ENCODE measurements at regions not wholly inside any gene's neighbourhood (a gene's known extent, or its start where the extent isn't known, plus 50 kb on each side); places are given as distances from the start of the nearest gene placed in this dataset.

DNA sequence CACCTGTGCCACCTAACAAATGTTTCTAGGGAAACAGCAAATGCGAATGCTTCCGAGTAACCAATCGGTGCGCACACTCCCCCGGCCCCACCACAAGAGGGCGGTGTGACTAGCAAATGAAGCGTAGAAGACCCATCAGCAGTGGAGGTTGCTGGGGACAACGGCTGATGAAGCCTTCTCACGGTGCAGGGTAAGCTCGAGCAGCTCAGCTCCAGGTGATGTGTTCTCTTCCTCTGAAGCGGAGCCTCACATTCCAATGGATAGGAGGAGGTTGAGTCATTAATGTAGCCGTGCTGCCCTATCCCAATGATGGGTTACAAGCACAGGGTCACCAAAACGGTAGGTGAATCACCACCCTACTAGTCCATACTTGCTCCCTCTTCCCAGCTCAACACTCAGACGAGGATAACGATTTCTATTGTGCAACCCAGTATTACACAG lies 127.6 kb upstream of the TWIST2 start:
- no peaks in the 10 kb centered on the region for H3K27me3 ChIP-seq (ENCODE audit: insufficient read depth)
- H3K4me2 ChIP-seq, result no peak overlapping the region
- TF ChIP-seq SMC3 (IDR thresholded peaks at IDR 0.05; ENCODE audit: low read depth, low read length), result no peak
- TF ChIP-seq TAF1 (IDR thresholded peaks at IDR 0.05; ENCODE audit: borderline replicate concordance, low read depth, low read length), result no peak
- peak; percentile 23; the same call in 1 of the 2 replicates for TF ChIP-seq RAD21 (IDR thresholded peaks at IDR 0.05; ENCODE audit: low read length)
- no peak for TF ChIP-seq NFIC (IDR thresholded peaks at IDR 0.05; ENCODE audit: borderline replicate concordance)
- TF ChIP-seq SIN3A (IDR thresholded peaks at IDR 0.05; ENCODE audit: borderline replicate concordance, low read depth, low read length), result no peak
- no peak for TF ChIP-seq JUND (IDR thresholded peaks at IDR 0.05)
- TF ChIP-seq EP300 (IDR thresholded peaks at IDR 0.05; ENCODE audit: borderline replicate concordance in 1 of 2, low read depth in 1 of 2, low read length in 1 of 2), result no peak
- TF ChIP-seq FOXM1 (IDR thresholded peaks at IDR 0.05; ENCODE audit: low read depth), result no peak
- TF ChIP-seq TEAD4 (IDR thresholded peaks at IDR 0.05; ENCODE audit: borderline replicate concordance, insufficient read depth), result no peak
- TF ChIP-seq, protein P1, sequence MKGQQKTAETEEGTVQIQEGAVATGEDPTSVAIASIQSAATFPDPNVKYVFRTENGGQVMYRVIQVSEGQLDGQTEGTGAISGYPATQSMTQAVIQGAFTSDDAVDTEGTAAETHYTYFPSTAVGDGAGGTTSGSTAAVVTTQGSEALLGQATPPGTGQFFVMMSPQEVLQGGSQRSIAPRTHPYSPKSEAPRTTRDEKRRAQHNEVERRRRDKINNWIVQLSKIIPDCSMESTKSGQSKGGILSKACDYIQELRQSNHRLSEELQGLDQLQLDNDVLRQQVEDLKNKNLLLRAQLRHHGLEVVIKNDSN (IDR thresholded peaks at IDR 0.05; ENCODE audit: borderline replicate concordance, low read depth), result no peak
- TF ChIP-seq, protein P2, sequence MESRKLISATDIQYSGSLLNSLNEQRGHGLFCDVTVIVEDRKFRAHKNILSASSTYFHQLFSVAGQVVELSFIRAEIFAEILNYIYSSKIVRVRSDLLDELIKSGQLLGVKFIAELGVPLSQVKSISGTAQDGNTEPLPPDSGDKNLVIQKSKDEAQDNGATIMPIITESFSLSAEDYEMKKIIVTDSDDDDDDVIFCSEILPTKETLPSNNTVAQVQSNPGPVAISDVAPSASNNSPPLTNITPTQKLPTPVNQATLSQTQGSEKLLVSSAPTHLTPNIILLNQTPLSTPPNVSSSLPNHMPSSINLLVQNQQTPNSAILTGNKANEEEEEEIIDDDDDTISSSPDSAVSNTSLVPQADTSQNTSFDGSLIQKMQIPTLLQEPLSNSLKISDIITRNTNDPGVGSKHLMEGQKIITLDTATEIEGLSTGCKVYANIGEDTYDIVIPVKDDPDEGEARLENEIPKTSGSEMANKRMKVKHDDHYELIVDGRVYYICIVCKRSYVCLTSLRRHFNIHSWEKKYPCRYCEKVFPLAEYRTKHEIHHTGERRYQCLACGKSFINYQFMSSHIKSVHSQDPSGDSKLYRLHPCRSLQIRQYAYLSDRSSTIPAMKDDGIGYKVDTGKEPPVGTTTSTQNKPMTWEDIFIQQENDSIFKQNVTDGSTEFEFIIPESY (IDR thresholded peaks at IDR 0.05; ENCODE audit: borderline replicate concordance, low read depth), result no peak
- TF ChIP-seq TCF12 (IDR thresholded peaks at IDR 0.05), result no peak
- TF ChIP-seq, protein P3, sequence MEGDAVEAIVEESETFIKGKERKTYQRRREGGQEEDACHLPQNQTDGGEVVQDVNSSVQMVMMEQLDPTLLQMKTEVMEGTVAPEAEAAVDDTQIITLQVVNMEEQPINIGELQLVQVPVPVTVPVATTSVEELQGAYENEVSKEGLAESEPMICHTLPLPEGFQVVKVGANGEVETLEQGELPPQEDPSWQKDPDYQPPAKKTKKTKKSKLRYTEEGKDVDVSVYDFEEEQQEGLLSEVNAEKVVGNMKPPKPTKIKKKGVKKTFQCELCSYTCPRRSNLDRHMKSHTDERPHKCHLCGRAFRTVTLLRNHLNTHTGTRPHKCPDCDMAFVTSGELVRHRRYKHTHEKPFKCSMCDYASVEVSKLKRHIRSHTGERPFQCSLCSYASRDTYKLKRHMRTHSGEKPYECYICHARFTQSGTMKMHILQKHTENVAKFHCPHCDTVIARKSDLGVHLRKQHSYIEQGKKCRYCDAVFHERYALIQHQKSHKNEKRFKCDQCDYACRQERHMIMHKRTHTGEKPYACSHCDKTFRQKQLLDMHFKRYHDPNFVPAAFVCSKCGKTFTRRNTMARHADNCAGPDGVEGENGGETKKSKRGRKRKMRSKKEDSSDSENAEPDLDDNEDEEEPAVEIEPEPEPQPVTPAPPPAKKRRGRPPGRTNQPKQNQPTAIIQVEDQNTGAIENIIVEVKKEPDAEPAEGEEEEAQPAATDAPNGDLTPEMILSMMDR (IDR thresholded peaks at IDR 0.05), result peak; percentile 49
- TF ChIP-seq, protein P4, sequence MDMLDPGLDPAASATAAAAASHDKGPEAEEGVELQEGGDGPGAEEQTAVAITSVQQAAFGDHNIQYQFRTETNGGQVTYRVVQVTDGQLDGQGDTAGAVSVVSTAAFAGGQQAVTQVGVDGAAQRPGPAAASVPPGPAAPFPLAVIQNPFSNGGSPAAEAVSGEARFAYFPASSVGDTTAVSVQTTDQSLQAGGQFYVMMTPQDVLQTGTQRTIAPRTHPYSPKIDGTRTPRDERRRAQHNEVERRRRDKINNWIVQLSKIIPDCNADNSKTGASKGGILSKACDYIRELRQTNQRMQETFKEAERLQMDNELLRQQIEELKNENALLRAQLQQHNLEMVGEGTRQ (IDR thresholded peaks at IDR 0.05; ENCODE audit: borderline replicate concordance, low read depth, low read length), result no peak
- TF ChIP-seq, protein P5, sequence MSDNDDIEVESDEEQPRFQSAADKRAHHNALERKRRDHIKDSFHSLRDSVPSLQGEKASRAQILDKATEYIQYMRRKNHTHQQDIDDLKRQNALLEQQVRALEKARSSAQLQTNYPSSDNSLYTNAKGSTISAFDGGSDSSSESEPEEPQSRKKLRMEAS (IDR thresholded peaks at IDR 0.05; ENCODE audit: low read depth), result no peak
- TF ChIP-seq, protein P6, sequence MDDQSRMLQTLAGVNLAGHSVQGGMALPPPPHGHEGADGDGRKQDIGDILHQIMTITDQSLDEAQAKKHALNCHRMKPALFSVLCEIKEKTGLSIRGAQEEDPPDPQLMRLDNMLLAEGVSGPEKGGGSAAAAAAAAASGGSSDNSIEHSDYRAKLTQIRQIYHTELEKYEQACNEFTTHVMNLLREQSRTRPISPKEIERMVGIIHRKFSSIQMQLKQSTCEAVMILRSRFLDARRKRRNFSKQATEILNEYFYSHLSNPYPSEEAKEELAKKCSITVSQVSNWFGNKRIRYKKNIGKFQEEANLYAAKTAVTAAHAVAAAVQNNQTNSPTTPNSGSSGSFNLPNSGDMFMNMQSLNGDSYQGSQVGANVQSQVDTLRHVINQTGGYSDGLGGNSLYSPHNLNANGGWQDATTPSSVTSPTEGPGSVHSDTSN (IDR thresholded peaks at IDR 0.05), result no peak
- TF ChIP-seq, protein P7, sequence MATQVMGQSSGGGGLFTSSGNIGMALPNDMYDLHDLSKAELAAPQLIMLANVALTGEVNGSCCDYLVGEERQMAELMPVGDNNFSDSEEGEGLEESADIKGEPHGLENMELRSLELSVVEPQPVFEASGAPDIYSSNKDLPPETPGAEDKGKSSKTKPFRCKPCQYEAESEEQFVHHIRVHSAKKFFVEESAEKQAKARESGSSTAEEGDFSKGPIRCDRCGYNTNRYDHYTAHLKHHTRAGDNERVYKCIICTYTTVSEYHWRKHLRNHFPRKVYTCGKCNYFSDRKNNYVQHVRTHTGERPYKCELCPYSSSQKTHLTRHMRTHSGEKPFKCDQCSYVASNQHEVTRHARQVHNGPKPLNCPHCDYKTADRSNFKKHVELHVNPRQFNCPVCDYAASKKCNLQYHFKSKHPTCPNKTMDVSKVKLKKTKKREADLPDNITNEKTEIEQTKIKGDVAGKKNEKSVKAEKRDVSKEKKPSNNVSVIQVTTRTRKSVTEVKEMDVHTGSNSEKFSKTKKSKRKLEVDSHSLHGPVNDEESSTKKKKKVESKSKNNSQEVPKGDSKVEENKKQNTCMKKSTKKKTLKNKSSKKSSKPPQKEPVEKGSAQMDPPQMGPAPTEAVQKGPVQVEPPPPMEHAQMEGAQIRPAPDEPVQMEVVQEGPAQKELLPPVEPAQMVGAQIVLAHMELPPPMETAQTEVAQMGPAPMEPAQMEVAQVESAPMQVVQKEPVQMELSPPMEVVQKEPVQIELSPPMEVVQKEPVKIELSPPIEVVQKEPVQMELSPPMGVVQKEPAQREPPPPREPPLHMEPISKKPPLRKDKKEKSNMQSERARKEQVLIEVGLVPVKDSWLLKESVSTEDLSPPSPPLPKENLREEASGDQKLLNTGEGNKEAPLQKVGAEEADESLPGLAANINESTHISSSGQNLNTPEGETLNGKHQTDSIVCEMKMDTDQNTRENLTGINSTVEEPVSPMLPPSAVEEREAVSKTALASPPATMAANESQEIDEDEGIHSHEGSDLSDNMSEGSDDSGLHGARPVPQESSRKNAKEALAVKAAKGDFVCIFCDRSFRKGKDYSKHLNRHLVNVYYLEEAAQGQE (IDR thresholded peaks at IDR 0.05; ENCODE audit: low read depth, low read length), result no peak
- ChIA-PET POLR2A (no interaction called here), CTCF (interaction anchor here (1.3 kb wide), 1 partner anchor 25 kb away, joined by 3 read pairs; no protein-coding TSS in a partner anchor)
- H2AFZ ChIP-seq (ENCODE audit: low read depth), result no peak overlapping the region
- no peaks in the 10 kb centered on the region for H3F3A ChIP-seq (replicated peaks; ENCODE audit: insufficient read depth)
- 76% methylated on average over 15 of the region's 15 CpGs for WGBS (ENCODE audit: low lambda C conversion rate)
- H4K20me1 ChIP-seq (ENCODE audit: insufficient read depth), result no peaks in the 10 kb centered on the region
- H3K9ac ChIP-seq, result no peak overlapping the region
- no peaks in the 10 kb centered on the region for H3K9me2 ChIP-seq
- no peak overlapping the region; a peak in 1 of 4 replicates for H3K4me3 ChIP-seq (ENCODE audit: low read depth in 2 of 2, low read length in 1 of 2)
- peak; percentile 62 for DNase-seq
- no peak overlapping the region for H3K27ac ChIP-seq (ENCODE audit: low read depth in 2 of 2, low read length in 1 of 2)
- H3K79me2 ChIP-seq (ENCODE audit: insufficient read depth), result no peaks in the 10 kb centered on the region
- H3K9me3 ChIP-seq, result no peaks in the 10 kb centered on the region
- H3K4me1 ChIP-seq (ENCODE audit: control insufficient read depth in 1 of 2, insufficient read depth in 2 of 2, low read depth in 1 of 2, low read length in 1 of 2), result no peaks in the 10 kb centered on the region
- H3K36me3 ChIP-seq (replicated peaks in 1 of 2; ENCODE audit: control insufficient read depth in 1 of 2, insufficient read depth in 2 of 2, low read length in 1 of 2), result no peaks in the 10 kb centered on the region

Measured in SK-N-SH (cell line).